Large intestine (tissue), 3 donors: ENCODE measurements at regions not wholly inside any gene's neighbourhood (a gene's known extent, or its start where the extent isn't known, plus 50 kb on each side); places are given as distances from the start of the nearest gene placed in this dataset.
A peak's percentile ranks its signal among the peaks of the same experiment; 100 is the strongest.
"Not testable (repeated sequence)": the region's sequence is repeated elsewhere in the genome, so short reads cannot be mapped to it uniquely, and the experiment has no call there.

ENCODE experiments used
- DNase-seq, 2 donors: peaks; one replicate each; pipeline versions ENCODE4 v3.0.0 to v3.0.0-alpha.2; 2013
- H3K27ac ChIP-seq: one replicate; pipeline ENCODE4 v1.5.1; 2013; ENCODE audit warnings: low read length
- H3K27me3 ChIP-seq: 2 replicates; pipeline ENCODE4 v1.6.1; 2013; ENCODE audit warnings: low read length; ENCODE audit not compliant: control insufficient read depth, insufficient read depth
- H3K36me3 ChIP-seq: 2 replicates; pipeline ENCODE4 v1.6.1; 2013; ENCODE audit warnings: low read length; ENCODE audit not compliant: control insufficient read depth, insufficient read depth
- H3K4me1 ChIP-seq: one replicate; pipeline ENCODE4 v1.6.1; 2013; ENCODE audit warnings: low read length; ENCODE audit not compliant: control insufficient read depth, insufficient read depth
- H3K4me3 ChIP-seq: one replicate; pipeline ENCODE4 v1.5.1; 2013; ENCODE audit warnings: low read length
- H3K9me3 ChIP-seq: one replicate; pipeline ENCODE4 v1.6.1; 2013; ENCODE audit warnings: mild to moderate bottlenecking, low read depth, low read length, moderate library complexity; ENCODE audit not compliant: control insufficient read depth
- WGBS: methylation state at CpG from one replicate; pipeline ENCODE4 v1.1.5; 2013; ENCODE audit warnings: low lambda C conversion rate; ENCODE audit not compliant: insufficient coverage; 5-methylcytosine and 5-hydroxymethylcytosine counted together

DNA sequence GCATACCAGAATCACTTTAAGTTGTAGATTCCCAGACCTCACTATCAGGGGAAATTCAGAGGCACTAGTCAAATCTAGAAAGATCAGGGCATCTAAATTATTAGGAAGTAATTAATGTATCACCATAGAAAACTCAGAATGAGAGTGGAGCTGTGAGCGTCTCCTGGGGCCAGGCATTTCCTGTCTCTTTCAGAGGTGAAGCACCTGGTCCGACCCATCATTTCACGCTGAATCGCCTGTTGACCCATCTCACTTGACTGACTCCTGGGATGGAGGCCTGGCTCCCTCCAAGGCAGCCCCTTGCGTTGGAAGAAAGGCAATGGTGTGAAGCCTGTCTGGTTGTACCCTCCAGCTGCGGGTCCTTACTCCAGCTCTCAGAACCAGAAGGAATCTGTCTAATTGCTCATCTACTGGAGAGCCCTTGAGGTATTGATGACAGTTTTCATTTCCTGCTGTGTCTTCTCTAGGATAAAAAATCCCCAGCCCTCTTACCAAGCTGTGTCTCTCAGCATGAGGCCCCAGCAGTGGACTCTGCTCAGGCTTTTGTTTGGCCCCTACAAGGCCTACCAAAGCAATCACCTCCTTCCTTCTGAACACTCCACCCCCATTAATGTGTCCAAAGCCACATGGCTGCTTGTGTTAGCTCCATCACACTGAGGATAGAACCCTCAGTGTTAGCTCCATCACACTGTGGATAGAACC, 93.2 kb upstream of the SYT13 start:
- no CpG with 5 or more reads among the region's 6 CpGs for WGBS
- H3K27ac ChIP-seq, result no peak overlapping the region
- no peak for DNase-seq
- H3K9me3 ChIP-seq, result no peaks in the 10 kb centered on the region
- H3K36me3 ChIP-seq, result no peaks in the 10 kb centered on the region
- H3K4me1 ChIP-seq, result no peaks in the 10 kb centered on the region
- H3K4me3 ChIP-seq, result no peak overlapping the region
- H3K27me3 ChIP-seq, result peaks cover 9% of the 10 kb centered on the region

DNA sequence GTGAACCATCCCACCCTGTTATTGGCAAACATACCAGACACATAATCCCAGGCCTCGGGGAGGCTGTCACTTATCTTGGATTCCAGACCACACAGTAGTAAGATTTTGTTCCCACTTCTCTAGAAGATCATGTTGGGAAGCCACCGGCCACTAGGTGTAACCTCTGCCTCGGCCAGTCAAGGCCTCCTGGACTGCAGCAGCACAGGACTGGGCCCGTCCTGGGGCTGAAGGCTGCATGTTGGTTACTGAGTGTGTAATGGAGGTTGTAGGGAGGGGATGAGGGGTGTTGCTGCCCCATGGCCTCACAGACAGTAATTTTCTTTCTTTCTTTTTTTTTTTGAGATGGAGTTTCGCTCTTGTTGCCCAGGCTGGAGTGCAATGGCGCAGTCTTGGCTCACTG, 92.4 kb upstream of the SYT13 start:
- no peaks in the 10 kb centered on the region for H3K4me1 ChIP-seq
- H3K4me3 ChIP-seq, result no peak overlapping the region
- no peak overlapping the region for H3K27ac ChIP-seq
- no CpG with 5 or more reads among the region's 6 CpGs for WGBS
- peaks cover 7% of the 10 kb centered on the region for H3K27me3 ChIP-seq
- DNase-seq, result no peak
- no peaks in the 10 kb centered on the region for H3K36me3 ChIP-seq
- H3K9me3 ChIP-seq, result no peaks in the 10 kb centered on the region

GRCh38 chr11:45374653-45375059, 88.5 kb upstream of the SYT13 start:
- Histone ChIP-seq H3K4me3 (no peak overlapping the region), H3K4me1 (no peaks in the 10 kb centered on the region), H3K9me3 (no peaks in the 10 kb centered on the region), H3K27me3 (peaks cover 13% of the 10 kb centered on the region), H3K36me3 (no peaks in the 10 kb centered on the region), H3K27ac (no peak overlapping the region)
- no peak for DNase-seq
- WGBS, result no CpG with 5 or more reads among the region's 5 CpGs

DNA sequence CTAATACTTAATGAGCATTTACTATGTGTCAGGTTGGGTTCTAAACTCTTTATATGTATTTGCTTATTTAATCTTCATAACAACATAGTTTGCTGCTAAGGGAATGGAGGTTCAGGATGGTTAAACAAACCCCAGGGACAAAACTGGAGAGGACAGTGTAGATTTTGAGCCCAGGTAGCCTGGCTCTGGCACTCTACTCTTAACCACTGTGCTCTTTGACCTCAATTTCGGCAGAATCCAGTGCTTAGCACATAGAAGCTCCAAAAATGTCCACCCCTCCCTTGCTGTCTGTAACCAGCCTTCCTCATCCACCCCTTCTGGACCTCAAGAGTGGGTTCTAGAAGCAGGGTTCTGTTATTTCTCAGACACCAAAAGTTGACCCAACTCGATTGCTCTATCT, 88.0 kb upstream of the SYT13 start:
- no peaks in the 10 kb centered on the region for H3K4me1 ChIP-seq
- H3K27me3 ChIP-seq, result peaks cover 18% of the 10 kb centered on the region
- no peaks in the 10 kb centered on the region for H3K36me3 ChIP-seq
- H3K9me3 ChIP-seq, result no peaks in the 10 kb centered on the region
- DNase-seq, result no peak
- H3K27ac ChIP-seq, result no peak overlapping the region
- H3K4me3 ChIP-seq, result no peak overlapping the region
- WGBS, result no CpG with 5 or more reads among the region's 2 CpGs

- no peaks in the 10 kb centered on the region for H3K36me3 ChIP-seq
- no peak overlapping the region for H3K4me3 ChIP-seq
- no peaks in the 10 kb centered on the region for H3K4me1 ChIP-seq
- H3K9me3 ChIP-seq, result no peaks in the 10 kb centered on the region
- H3K27ac ChIP-seq, result no peak overlapping the region
- H3K27me3 ChIP-seq, result peaks cover 22% of the 10 kb centered on the region
- no CpG with 5 or more reads among the region's 7 CpGs for WGBS
- no peak for DNase-seq
These were observed 87.4 kb upstream of the SYT13 start for GRCh38 chr11:45373506-45374035.

GRCh38 chr11:45372414-45372813, 86.3 kb upstream of the SYT13 start:
- not testable (repeated sequence) for H3K4me1 ChIP-seq, H3K36me3 ChIP-seq, H3K9me3 ChIP-seq, H3K4me3 ChIP-seq, DNase-seq, H3K27ac ChIP-seq
- H3K27me3 ChIP-seq, result peaks cover 28% of the 10 kb centered on the region
- no CpG with 5 or more reads among the region's 16 CpGs for WGBS

DNA sequence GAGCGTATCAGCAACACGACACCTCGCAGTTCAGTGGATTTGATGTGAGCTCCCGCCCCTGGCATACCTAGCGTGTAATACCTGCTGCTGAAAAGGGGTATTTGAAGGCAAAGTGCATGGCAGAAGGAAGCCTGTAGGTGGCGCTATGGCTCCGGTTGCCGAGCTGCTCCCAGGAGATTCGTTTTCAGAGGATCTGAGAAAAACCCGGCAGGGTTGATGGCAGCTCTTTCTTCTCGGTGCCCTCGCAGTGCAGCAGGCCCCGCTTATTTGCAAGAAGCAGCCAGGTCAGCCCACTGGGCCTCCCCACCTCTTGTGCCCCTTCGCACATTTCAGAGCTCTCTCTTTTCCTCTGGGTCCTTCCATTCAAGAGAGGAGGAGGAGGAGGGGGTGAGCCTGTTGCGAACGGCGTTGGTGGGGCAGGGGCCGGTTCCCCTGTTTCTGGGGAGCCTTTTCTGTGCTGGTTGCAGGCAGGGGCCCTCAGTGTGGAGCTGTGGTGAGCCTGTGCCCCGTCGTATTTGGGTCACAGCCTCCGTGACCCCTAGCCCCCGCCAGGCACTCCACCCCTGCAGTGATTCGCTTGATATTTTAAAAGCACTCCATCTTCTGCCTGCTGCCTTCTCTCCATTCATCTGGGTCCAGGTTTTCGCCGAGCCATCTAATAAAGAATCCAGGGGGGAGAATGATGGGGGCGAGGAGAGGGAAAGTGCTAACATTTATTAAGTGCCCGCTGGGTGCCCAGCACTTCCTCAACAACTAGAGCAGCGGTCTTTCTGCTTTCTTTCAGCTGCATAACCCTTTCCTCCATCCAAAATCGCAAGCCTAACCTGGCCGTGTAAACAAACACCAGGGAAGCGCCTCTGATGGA, 85.3 kb upstream of the SYT13 start:
- DNase-seq, result peak; percentile 53 to 65
- Histone ChIP-seq H3K4me1 (no peaks in the 10 kb centered on the region), H3K9me3 (no peaks in the 10 kb centered on the region), H3K27ac (no peak overlapping the region), H3K4me3 (no peak overlapping the region), H3K27me3 (peaks cover 30% of the 10 kb centered on the region), H3K36me3 (no peaks in the 10 kb centered on the region)
- WGBS, result no CpG with 5 or more reads among the region's 31 CpGs

DNA sequence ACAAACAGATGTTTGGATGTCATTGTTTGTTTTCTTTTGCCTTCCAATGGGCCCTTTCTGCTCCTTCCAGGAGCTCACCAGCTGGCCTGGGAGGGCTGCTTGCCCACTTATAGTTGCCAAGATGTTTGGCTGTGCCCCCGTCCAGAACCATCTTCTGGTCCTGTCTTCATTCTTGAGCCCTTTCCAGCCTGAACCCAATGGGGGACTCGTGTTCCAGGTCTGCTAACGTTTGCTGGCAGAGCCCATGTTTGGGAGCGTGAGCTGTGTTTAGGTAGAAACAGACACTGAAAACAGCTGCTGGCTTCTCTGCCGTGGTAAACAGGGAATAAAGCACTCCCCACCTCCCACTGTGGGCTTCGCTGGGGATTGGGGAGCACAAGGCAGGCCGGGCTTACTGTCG, 83.2 kb upstream of the SYT13 start:
- Histone ChIP-seq H3K4me1 (no peaks in the 10 kb centered on the region), H3K27ac (no peak overlapping the region), H3K27me3 (peaks cover 28% of the 10 kb centered on the region), H3K4me3 (no peak overlapping the region), H3K36me3 (no peaks in the 10 kb centered on the region), H3K9me3 (no peaks in the 10 kb centered on the region)
- no peak for DNase-seq
- WGBS, result no CpG with 5 or more reads among the region's 8 CpGs

- no peak for DNase-seq
- no peak overlapping the region for H3K4me3 ChIP-seq
- no peaks in the 10 kb centered on the region for H3K9me3 ChIP-seq
- no peaks in the 10 kb centered on the region for H3K4me1 ChIP-seq
- no peaks in the 10 kb centered on the region for H3K36me3 ChIP-seq
- peaks cover 28% of the 10 kb centered on the region for H3K27me3 ChIP-seq
- H3K27ac ChIP-seq, result no peak overlapping the region
- WGBS, result no CpG with 5 or more reads among the region's 5 CpGs
These were observed 82.6 kb upstream of the SYT13 start for GRCh38 chr11:45368697-45369096.

DNA sequence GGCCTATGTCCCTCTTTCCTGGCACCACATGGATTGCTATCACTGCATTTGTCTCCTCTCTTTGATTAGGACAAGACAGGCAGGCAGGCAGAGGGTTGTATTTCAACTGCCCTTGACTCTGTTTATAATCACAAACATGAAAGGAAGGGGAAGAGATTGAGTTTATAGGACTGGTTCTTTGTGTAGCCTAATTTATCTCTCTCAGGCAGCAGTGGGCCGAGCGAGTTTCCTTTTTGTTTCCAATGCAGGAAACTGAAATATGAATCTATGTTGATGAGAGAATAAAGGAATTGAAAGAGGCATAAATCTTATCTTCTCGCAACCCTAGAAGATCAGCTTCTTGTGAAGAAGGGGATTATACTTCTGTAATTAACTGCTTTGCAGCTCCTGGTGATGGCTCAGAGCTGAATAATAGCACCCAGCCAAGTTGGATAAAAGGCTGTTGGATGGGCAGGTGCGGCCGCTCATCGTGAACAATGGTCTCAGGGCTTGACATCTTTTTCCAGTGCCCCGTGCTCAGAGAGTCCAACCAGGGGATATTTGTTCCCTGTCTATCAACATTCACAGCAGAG, 80.6 kb upstream of the SYT13 start:
- Histone ChIP-seq H3K27me3 (peaks cover 31% of the 10 kb centered on the region), H3K27ac (peak overlapping the region; percentile 9), H3K4me1 (no peaks in the 10 kb centered on the region), H3K9me3 (no peaks in the 10 kb centered on the region), H3K36me3 (no peaks in the 10 kb centered on the region), H3K4me3 (no peak overlapping the region)
- no peak for DNase-seq
- WGBS, result no CpG with 5 or more reads among the region's 7 CpGs
